Stomach (tissue), 4 donors: ENCODE measurements at regions not wholly inside any gene's neighbourhood (a gene's known extent, or its start where the extent isn't known, plus 50 kb on each side); places are given as distances from the start of the nearest gene placed in this dataset.

ENCODE experiments used
- CTCF ChIP-seq, 7 experiments: fragments of 450-650 bp in 4 of 7; fragments of 200-600 bp in 3 of 7; sonication (generic) in 3 of 7; IDR thresholded peaks; one replicate each; pipeline ENCODE4 v1.5.1; 2016 to 2019; ENCODE audit warnings: antibody characterized with exemption in 7 of 7, control low read depth in 2 of 7, mild to moderate bottlenecking in 1 of 7
- POLR2A ChIP-seq, 4 donors: fragments of 450-650 bp; IDR thresholded peaks; one replicate each; pipeline ENCODE4 v1.6.1; 2016; ENCODE audit warnings: antibody characterized with exemption in 4 of 4, control low read depth in 2 of 4, mild to moderate bottlenecking in 1 of 4, moderate library complexity in 1 of 4

GRCh38 chr14:85714069-85714468 lies 184.1 kb downstream of the FLRT2 start:
- TF ChIP-seq CTCF (IDR thresholded peaks at IDR 0.05) = no peak
- TF ChIP-seq POLR2A (IDR thresholded peaks at IDR 0.05) = no peak
